ENCODE measurements at regions not wholly inside any gene's neighbourhood (a gene's known extent, or its start where the extent isn't known, plus 50 kb on each side); places are given as distances from the start of the nearest gene placed in this dataset.

DNA sequence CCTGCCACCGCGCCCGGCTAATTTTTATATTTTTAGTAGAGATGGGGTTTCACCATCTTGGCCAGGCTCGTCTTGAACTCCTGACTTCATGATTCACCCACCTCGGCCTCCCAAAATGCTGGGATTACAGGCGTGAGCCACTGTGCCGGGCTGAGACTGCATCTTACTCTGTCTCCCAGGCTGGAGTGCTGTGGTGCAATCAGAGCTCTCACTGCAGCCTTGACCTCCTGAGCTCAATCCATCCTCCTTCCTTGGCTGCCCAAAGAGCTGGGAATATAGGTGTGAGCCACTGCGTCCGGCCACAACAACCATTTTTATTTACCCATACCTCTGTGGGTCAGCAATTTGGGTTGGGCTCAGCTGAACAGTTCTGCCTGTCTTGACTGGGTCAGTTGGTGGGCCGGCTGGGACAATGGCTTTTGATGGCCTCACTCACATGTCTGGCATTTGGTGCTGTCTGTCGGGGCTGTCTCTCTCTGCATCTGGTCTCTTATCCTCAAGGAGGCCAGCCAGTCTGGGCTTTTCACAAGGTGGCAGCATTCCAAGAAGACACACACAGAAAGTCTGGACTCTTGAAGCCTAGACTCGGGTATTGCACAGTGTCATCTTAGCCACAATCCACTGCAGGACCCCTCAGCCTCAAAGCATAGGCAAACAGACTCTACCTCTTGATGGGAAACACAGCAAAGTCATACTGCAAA is 116.8 kb upstream of the GATA6 start:
- TF ChIP-seq, protein P1, sequence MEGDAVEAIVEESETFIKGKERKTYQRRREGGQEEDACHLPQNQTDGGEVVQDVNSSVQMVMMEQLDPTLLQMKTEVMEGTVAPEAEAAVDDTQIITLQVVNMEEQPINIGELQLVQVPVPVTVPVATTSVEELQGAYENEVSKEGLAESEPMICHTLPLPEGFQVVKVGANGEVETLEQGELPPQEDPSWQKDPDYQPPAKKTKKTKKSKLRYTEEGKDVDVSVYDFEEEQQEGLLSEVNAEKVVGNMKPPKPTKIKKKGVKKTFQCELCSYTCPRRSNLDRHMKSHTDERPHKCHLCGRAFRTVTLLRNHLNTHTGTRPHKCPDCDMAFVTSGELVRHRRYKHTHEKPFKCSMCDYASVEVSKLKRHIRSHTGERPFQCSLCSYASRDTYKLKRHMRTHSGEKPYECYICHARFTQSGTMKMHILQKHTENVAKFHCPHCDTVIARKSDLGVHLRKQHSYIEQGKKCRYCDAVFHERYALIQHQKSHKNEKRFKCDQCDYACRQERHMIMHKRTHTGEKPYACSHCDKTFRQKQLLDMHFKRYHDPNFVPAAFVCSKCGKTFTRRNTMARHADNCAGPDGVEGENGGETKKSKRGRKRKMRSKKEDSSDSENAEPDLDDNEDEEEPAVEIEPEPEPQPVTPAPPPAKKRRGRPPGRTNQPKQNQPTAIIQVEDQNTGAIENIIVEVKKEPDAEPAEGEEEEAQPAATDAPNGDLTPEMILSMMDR (IDR thresholded peaks at IDR 0.05) = no peak
- TF ChIP-seq POLR2A (IDR thresholded peaks at IDR 0.05) = no peak
